ENCODE measurements at regions not wholly inside any gene's neighbourhood (a gene's known extent, or its start where the extent isn't known, plus 50 kb on each side); places are given as distances from the start of the nearest gene placed in this dataset.

- TF ChIP-seq CTCF (conservative IDR thresholded peaks at IDR 0.05) (no peak), EZH2 (IDR thresholded peaks at IDR 0.05; ENCODE audit: low read depth) (no peak)
Observed at GRCh38 chr10:111297351-111297848, 220.6 kb downstream of the ADRA2A start.
